GM18498 (cell line): ENCODE measurements at regions not wholly inside any gene's neighbourhood (a gene's known extent, or its start where the extent isn't known, plus 50 kb on each side); places are given as distances from the start of the nearest gene placed in this dataset.

Experiments used
- ATAC-seq: cut with Tn5 transposase; IDR thresholded peaks from one replicate; pipeline ENCODE4 v1.9.1; 2021; ENCODE audit warnings: mild to moderate bottlenecking, moderate library complexity; ENCODE audit not compliant: unreplicated experiment

DNA sequence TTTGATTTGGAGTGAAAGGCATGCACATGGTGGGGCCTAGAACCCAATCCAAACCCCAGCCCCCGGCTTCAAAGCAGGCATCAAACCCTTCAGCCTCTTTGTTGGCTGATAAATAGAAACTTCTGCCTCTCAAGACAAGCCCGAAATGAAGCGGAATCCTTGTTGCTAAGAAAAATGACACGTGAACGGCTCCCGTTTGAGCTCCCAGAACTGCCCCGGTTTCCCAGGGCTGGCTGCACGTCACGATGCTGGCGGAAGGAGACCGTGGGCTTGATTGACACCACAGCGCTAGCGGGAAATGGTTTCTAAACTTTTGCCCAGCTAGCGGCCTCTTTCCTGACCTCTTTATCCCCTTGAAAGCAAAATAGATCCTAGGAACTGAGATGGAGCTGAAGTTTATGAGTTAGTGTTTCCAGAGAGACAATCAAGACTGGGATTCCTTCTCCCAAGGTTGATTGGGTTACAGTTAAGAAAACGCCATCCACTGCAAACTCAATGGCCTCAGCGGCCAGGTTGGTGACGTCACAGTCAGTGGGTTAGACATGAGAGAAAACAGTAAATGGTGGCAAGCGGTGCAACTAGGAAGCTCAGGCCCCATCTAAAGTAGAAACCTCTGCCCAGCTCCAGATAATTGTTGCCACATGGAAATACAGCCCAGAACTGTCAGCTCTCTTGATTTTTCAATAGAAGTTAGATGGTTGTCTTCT lies 117.0 kb downstream of the ANKRD60 start:
- no peak for ATAC-seq

DNA sequence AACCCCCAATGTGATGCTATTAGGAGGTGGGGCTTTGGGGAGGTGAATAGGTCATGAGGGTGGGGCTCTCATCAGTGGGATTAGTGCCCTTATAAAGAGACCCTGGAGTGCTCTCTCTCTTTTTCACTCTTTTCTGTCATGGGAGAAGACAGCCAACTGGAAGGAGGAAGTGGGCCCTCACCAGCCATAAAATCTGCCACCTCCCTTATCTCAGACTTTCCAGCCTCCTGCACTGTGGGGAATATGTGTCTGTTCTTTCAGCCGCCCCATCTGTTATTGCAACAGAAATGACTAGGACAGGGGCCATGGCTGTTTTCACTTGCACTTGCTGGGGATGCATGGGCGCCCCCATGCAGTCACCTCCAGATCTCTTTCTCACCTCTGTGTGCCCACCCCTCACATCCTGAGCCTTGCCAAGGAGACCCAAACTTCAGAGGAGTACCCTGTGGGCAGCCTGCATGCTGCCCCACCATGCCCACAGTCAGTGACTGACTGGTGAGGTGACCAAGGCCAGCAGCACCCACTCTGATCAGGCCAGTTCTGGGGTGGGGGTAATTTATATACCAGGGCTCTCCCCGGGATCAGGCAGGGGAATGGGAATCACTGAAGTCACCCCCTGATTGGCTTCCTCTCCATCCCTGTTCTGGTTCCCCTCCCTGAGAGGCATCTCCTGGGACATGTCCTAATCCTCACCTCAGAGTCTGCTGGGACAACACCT lies 118.4 kb downstream of the ANKRD60 start:
- no peak for ATAC-seq

DNA sequence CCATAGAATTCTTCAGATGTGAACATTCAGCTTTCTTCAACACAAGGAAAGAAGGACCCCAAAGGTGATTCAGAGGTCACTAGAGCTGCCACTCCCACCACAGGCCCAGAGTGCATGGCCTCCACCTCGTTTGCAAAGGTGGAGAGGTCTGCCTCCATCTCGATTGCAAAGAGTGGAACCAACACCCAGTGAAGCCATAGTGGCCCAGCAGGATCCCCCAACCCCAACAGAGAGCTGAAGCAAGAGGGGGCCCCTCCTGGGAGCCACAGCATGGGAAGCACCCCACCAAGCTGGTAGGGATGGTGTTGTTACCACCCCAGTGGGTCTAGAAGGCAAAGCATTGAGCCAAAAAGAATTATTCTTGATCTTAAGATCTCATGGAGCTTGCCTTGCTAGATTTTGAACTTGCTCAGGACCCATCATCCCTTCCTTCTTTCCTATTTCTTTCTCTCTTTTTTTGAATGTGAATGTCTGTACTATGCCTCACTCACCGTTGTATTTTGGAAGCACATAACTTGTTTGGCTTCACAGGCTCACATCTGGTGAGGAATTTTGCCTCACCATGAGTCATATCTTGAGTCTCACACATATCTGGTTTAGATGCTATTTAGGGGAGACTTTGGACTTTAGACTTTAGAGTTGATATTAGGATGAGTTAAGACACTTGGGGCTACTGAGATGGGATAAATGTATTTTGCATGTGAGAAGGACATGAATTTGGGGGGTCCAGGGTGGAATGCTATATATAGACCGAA lies 119.2 kb downstream of the ANKRD60 start:
- ATAC-seq, result no peak

DNA sequence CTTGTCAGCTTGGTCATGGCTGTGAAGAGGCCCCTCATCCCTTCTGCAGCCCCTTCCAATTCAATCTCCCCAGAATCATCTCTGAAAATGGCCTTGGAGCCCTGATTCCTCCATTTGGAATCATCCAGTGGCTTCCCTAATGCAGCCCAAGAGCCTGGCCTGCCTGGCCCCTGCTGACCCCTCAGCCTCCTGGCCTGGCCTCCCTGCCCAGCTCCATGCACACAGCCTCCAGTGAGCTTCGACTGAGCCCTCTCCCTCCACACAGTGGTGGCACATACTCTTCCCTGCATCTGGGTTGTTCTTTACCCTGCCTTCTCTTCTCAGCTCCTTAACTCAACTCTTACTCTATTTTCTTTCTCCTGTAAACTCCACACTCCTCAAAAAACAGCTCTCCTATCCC lies 120.9 kb downstream of the ANKRD60 start:
- no peak for ATAC-seq

DNA sequence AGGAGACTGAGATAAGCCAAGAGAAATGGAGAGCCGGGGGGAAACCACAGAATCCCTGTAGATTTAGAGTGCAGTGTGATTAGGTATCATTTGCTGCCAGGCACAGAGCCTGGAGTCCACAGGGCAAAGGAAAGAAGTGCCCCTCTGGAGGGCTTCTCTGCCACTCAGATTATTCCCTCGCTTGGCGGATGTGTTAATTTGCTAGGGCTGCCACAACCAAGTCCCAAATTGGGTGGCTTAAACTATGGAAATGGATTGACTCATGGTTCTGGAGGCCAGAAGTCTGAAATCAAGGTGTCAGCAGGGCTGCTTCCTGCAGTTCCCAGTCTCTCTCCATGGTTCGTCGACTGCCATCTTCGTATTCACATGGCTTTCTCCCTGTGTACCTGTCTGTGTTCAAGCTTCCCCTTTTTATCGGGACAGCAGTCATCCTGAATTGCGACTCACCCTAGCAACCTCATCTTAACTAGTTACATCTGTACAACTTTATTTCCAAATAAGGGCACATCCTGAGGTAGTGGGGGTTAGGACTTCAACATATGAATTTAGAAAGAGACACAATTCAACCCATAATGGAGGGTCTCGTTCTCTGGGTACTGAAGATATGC lies 122.2 kb downstream of the ANKRD60 start:
- no peak for ATAC-seq

DNA sequence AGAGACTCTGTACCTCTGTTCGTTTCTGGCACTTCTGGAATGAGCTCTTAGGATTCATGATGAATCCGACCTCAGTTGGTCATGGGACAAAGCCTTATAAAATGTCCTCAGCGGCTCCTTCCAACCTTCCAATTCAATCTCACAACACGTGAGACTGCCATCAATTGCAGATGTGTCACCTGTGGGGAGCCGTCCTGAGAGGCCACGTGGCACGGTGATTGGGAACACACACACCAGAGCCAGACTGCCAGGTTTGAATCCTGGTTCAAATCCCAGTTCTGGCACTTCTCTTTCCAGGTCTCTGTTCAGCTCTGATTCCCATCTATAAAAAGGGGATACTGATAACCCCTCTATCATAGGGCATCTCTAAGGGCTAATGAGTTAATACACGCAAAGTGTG lies 124.5 kb downstream of the ANKRD60 start:
- no peak for ATAC-seq

DNA sequence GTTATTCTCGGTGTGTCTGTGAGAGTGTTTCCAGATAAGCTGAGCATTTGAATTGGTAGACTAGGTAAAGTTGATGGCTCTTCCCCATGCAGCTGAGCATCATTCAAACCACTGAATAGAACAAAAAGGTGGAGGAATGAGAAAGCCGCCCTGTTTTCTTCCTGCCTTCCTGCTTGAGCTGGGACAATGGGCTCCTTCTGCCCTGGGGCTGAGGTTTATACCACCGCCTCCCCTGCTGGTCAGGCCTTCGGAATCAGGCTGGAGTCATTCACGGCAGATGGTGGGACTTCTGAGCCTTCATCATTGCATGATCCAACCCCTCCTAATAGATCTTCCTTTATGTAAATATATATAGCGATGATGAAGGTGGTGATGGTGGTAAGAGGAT lies 124.9 kb downstream of the ANKRD60 start:
- no peak for ATAC-seq

DNA sequence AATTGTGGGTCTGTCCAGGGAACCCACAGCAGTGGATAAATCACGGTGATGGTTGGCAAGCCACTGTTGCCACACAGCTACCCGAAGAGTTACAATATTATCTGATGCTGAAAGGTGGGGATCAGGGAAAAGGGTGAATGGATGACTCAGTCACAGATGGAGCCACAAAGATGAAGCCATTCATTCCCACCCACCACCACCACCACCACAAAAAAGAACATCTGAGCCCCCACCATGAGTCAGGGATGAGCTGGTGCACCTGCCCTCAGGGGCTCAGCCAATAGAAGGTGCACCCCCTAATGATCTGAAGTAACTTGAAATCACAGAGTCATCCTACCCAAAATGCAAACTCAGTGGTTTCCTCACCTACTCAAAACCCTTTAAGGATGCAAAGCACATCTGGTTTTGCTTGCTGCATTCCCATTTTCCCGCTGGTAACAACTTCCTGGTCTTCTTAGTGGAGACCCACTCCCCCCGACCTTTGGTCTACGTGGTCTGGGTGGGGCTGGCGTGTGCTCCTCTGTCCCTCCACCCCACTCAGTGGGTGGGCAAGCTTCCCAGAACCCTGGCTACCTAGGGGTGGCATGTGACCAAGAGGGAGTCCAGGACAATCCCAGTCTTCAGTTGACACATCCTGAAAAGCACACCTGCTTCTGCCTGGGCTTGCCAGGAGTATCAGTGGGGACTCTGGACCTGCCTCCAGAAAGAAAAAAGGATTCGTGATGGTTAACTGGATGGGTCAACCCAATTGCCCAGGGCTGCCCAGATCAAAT lies 125.5 kb downstream of the ANKRD60 start:
- ATAC-seq, result no peak

DNA sequence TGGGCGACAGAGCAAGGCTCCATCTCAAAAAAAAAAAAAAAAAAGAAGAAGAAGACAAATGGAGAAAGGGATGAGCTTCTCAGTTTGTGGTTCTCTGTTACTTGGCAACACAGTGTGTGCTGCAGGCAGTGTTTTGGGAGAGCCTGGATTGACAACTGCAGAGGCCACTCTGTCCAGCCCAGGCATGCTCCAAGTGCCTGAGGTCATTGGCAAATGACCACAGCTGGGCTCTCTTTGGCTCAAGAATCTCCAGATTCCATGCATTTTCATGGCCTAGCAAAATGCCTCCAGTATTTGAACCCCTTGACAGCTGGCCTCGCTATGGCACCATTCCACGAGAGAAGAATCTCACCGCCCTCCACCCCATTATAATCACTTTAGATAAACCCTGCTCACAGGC lies 126.2 kb downstream of the ANKRD60 start:
- no peak for ATAC-seq

DNA sequence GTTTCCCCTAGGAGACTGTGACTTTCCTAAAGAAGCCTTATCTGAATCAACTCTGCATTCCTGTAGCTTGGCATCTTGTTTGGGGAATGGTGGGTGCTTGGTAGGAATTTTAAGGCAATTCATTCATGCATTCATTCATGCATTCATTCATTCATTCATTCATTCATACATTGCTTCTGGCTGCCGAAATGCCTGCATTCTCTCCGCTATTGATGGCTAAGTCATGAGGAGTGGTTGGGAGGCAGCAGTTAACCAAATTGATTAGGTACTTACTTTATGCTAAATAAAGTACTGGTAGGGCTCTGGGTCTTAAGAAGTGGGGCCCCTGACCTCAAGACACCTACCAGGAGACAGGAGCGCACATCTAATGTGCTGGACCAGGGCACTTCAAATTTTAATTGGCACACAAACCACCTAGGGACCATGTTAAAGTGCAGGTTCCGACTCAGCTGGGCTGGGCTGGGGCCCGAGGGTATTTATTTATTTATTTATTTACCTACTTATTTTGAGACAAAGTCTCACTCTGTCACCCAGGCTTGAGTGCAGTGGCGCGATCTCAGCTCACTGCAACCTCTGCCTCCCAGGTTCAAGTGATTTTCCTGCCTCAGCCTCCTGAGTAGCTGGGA lies 127.6 kb downstream of the ANKRD60 start:
- ATAC-seq, result no peak

DNA sequence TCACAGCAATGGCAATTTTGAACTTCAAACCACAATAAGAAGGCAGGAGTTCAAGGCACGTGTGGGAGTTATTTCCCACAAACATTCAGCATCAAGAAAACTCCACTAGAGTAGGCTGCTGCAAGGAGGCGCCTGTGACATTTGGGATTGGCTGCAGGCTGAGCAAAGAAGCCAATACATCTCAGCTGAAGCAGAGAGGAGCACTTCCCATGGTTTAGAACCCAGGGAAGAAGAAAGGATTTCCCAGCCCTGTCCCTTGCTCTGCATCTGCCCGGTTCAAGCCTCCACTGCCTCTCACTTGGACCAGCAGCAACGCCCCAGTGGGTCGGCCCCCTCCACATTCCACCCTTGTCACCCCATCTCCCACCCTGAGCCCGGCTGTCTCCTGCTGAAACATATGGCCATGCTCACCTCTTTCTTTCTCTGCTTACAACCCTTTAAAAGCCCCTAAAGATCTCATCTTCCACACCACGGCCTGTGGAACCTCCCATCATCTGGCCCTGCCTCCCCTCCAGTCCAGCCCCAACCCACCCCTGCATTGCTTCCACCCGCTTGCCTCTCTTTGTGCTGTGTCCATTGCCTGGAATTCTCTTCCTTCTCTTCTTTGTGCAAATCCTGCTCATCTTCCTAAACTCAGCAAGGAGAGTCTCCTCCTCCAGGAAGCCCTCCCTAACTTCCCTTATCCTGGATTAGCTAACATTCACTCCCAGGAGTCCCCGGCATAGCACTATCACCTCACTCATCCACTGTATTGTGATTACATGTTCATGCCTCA lies 128.3 kb downstream of the ANKRD60 start:
- no peak for ATAC-seq

DNA sequence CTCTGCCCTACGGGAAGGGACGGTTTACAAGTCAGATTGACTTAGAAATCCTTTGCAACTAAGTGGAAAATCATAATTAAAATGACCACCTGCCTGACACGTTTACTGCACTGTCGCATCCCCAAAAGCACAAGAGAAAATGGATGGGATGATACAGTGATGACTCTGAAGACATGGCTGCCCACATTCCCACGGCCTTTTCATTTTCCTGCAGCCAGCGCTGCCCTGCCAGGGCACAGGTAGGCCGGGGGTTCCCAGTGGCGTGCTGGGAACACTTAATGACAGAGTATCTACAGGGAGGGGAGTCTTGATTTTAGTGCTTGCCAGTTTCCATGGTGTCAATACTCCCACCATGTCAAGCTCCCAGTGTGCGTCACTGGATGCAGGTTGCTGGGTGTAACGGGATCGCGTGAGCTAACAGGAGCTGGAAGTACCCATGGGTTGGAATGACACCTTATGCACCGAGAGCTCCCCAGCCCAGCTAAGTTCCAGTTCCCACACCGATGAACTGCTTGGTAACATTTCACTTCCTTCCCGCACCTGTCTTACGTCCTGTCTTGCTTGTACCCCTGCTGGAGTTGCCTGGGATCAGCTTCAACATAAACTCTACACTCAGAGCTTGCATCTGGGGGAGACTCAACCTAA lies 129.0 kb downstream of the ANKRD60 start:
- ATAC-seq, result no peak

DNA sequence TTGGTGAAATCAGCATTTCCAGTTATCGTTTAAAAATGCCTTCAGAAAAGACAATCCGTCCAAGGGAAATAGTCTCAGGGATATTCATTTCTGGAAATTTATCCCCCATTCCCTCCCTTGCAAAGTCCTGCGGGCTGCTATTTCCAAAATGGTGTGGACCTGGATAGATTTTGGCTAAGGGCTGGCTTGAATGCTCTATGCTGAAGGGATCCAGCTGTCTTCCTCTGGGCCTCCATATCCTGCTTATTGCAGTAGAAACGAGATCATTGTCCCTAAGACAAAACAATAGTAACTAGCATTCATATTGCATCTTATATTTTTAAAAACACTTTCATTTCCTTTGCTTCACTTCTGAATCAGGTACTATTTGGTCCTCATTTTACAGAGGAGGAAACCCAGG lies 129.9 kb downstream of the ANKRD60 start:
- ATAC-seq, result no peak

DNA sequence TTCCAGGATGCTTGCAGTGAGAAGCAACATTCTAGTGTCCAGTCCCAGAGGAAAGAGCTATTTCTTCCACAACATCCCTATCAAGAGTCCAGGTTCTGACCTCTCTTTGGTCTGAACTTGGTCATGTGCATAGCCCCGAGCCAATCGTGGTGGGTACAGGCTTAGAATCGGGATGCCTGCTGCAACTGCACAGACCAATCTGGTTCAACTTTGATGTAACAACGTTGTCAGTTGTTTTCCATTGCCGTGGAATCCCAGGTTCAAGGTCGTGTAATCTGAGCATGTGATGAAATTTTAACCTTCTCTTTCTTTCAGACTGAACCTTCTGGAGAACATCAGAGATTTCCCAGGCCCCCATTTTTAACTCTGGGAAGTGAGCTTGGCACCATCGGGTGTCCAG lies 130.5 kb downstream of the ANKRD60 start:
- ATAC-seq, result no peak

DNA sequence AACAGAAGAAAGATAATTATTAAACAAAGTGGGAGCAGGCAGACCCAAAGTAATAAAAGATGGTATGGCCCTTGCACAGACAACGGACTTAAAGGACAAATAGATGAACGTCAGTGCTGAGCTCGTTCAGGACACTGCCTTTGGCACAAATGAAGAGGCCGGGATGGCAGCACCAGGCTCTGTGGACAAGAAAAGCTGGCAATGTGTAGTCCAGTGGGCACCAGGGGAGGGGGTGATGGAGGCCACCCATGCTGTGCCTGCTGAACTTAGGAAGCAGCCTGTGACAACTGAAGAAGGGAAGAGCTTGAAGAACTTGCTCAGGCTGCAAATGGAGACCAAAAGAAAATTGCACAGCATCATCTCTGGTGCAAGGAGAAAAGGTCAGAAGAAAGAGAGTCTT lies 131.0 kb downstream of the ANKRD60 start:
- ATAC-seq, result no peak

DNA sequence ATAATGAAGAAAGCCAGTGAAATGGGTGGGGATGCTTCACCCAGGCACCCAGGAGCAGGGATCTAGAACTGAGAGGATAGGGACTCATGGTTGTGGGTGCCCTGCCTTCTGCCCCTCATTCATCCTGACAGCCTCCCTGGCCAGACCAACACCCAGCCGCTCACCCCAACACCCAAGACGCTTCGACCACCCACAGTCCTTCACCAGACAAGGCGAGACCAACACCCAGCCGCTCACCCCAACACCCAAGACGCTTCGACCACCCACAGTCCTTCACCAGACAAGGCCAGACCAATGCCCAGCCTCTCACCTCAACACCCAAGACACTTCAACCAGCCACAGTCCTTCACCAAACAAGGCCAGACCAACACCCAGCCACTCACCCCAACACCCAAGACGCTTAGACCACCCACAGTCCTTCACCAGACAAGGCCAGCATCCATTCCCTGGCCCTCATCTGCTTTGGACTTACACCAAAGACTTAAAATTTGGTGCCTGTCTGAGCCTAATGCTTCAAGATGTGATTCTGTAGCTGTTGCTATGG lies 131.5 kb downstream of the ANKRD60 start:
- ATAC-seq, result no peak

DNA sequence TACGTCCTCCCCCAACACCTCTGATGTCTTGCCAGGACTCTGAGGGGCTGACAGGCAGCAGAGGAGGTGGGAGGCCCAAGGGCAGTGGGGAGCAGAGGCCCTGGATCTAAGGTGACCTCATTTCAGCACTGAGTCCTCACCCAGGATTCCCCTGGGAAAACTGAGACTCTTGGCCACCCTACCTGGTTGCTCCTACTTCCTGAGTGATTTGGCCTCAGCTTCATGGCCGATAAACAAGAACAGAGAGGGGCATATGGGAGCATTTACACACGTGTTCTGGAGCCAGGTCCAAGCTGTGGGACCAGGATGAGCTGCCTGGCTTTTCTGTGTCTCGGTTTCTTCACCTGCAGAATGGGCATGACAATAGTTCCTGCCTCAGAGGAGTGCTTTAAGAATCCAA lies 133.8 kb downstream of the ANKRD60 start:
- ATAC-seq, result no peak

DNA sequence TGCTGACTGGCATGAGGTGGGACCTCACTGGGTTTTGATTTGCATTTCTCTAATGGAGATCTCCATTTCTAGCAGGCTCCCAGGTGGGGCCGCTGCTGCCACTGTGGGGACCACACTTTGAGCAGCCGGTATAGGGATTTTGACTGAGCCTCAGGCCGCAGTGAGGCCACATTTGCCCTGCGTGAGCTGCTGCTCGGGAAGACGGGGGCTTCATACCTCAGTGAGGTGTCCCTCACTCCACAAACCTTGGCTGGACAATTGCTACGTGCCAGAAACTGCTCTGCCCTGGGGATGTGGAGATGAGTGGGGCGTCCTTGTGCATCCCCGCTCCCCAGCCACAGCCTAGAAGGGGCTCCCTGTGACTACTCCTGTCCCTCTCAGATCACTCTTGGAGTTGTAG lies 134.3 kb downstream of the ANKRD60 start:
- ATAC-seq, result no peak

DNA sequence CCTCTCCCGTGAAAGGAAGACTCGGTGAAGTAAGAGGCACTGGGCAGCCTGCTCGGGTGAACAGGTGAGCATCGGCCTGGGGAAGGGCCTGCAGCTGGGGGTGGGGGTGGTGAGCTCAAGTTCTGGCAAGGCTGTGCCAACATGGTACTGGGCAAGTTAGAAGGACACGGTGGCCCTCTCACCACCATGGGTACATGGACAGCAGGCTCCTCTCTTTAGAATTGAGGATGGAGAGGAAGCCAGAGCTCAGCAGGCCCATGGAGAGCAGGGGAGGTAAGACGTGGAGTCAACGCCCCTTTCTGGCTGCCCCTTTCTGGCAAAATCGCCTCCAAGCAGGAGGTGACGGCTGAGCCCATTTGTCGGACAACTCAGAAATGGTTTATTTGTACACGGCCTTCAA lies 135.6 kb downstream of the ANKRD60 start:
- ATAC-seq, result no peak
